GM13977 (cell line): ENCODE measurements at regions not wholly inside any gene's neighbourhood (a gene's known extent, or its start where the extent isn't known, plus 50 kb on each side); places are given as distances from the start of the nearest gene placed in this dataset.

ENCODE experiments used
- DNase-seq: peaks from one replicate; pipeline ENCODE4 v3.0.0; 2012; ENCODE audit warnings: low spot score
- CTCF ChIP-seq: IDR thresholded peaks from 2 replicates; pipeline ENCODE4 v1.5.1; 2012; ENCODE audit warnings: mild to moderate bottlenecking, control low read depth; ENCODE audit not compliant: insufficient read depth; ENCODE audit errors: extremely low read depth, missing control alignments
- in situ Hi-C: fragments of 300-500 bp; cut with MboI; formaldehyde crosslinking; loops from one replicate; pipeline ENCODE4 v1.12.0; 2022; ENCODE audit warnings: low sequenced_read_pairs, low pct_unique_long_range_greater_than_20kb, mixed read lengths, inconsistent platforms; ENCODE audit not compliant: unreplicated experiment

- no peak for DNase-seq
- no peak for TF ChIP-seq CTCF
- in situ Hi-C loops = loop anchor here (10.0 kb wide), 1 partner anchor 112 kb away; no protein-coding TSS in a partner anchor
These were observed 119.2 kb upstream of the BARHL2 start for GRCh38 chr1:90836345-90836679.

DNA sequence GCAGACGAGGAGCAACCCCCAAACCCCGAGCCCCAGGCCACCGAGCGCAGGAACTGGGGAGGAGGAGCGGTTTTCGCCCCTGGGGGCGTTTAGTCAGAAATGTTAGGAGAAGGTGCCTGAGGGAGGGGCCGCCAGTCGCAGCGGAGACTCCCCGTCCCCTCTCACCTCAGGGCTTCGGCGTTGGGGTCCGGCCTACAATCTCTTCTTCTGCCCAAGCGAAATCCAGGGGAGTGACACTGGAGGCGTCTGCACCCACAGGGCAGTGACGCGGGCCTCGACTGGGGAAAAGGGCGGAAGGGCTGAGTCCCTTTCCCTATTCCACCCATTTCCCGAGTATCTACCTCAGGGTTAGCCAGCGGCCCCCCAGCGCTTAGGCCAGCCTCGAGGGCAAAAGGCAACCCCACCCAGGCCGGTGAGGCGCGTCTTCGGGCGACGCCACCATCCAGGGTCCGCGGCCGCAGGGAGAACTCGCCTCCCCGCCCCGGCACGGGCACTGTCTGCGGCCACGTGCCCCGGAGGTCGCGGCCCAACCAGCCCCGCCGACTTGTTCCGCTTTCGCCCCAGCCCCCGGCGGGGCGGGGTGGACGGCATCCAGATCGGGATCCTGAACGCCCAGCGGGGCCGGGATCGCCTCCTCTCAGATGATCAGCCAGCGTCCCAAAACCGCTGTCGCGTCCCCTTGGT is 118.7 kb upstream of the BARHL2 start:
- DNase-seq = no peak
- in situ Hi-C loops = loop anchor here (10.0 kb wide), 1 partner anchor 111 kb away; no protein-coding TSS in a partner anchor
- no peak for TF ChIP-seq CTCF

DNA sequence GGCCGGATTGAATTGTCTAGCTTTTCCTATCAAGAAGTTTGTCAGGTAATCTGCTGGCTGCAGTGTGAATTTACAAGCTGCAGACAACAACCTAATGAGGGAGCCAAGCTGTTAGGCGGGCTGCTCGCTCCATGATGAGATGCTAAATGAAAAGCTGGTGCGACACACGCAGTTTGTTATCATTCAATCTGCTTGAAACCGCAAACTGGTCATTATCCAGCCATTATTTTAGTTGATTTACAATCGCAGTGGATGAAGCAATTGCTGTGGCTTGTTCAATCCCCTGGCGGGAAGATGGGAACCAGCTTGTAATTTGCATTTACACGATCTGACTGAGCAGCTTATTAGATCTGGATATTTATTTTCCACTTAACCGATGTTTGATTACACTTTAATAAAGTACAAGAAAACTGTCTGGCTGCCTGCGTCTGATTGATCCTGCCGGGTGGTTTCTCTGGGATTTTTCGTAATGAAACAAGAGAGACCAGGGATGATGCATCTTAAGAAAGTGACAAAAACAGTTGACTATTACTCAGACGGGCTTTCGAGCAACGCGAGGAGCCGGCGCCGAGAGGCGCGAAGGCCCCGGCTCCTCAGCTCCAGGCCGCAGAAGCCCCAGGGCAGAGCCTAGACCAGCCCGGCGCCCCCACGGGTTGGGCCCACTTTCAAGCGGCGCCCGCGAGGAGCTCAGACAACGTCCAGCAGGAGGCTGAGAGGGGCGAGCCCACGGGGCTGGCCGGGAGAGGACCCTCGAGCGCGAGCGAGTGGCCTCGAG is 118.0 kb upstream of the BARHL2 start:
- no peak for TF ChIP-seq CTCF
- DNase-seq = no peak
- in situ Hi-C loops = loop anchor here (10.0 kb wide), 1 partner anchor 110 kb away; no protein-coding TSS in a partner anchor

- in situ Hi-C loops = loop anchor here (10.0 kb wide), 1 partner anchor 110 kb away; no protein-coding TSS in a partner anchor
- no peak for DNase-seq
- TF ChIP-seq CTCF = no peak
These were observed 117.3 kb upstream of the BARHL2 start for GRCh38 chr1:90834354-90834885.

DNA sequence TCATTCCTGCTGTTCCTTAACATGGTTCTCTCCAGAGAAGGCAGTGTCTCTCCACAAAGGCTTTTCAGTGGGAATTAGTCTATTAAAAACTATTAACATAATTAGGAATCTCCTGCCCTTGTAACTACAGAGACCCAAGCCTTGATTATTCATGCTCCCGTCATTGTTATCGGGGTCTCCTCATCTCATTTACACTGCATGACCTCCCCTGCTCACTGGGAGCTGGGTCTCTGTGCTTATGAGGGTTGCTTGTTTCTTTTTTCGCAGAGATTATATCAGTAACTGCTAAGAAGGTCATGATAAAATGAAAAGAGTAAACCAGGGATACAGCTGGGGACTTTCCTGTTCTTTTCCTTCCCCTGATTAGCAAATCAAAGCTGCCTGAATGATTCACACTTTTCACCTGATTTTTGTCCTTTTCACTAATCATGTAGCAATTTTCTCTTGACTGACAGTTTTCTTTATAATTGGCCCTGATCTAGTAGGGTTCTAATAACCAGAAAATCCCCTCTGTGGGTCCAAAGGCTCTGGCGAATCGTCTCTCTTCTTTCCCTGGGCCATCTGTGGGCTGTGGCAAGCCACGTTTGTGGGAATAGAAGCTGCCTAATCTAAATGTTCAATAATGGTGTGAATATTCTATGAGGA is 116.5 kb upstream of the BARHL2 start:
- TF ChIP-seq CTCF = no peak
- no peak for DNase-seq
- in situ Hi-C loops = loop anchor here (10.0 kb wide), 1 partner anchor 109 kb away; no protein-coding TSS in a partner anchor

DNA sequence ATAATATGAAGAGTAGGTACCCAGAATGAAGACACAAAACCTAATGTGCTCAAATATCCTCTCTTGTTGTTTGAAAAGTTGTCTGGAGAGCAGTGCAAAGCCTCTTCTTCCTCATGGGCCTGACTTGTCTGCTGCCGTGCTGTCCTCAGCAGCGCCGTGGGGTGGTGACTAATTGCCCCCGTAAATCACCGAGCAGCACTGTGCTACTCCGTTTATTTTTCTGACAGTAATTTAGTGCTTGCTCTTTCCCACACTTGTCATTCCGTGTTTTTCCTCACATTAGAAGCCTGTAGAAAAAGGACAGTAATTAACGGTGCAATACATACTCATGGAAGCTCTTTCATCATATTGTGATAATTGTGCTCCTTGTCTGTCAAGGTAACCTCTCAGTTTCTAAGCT is 114.8 kb upstream of the BARHL2 start:
- in situ Hi-C loops = loop anchor here (10.0 kb wide), 1 partner anchor 107 kb away; no protein-coding TSS in a partner anchor
- DNase-seq = no peak
- TF ChIP-seq CTCF = no peak
